GM21786 (cell line): ENCODE measurements at regions not wholly inside any gene's neighbourhood (a gene's known extent, or its start where the extent isn't known, plus 50 kb on each side); places are given as distances from the start of the nearest gene placed in this dataset.
A peak's percentile ranks its signal among the peaks of the same experiment; 100 is the strongest.
"Not testable (repeated sequence)": the region's sequence is repeated elsewhere in the genome, so short reads cannot be mapped to it uniquely, and the experiment has no call there.

Experiments used
- ATAC-seq: cut with Tn5 transposase; IDR thresholded peaks from one replicate; pipeline ENCODE4 v1.9.1; 2021; ENCODE audit not compliant: unreplicated experiment

GRCh38 chrX:128992107-128992971 is 531.0 kb downstream of the SMARCA1 start:
- no peak for ATAC-seq

GRCh38 chrX:128975745-128976144 is 547.5 kb downstream of the SMARCA1 start:
- ATAC-seq, result peak; percentile 74

GRCh38 chrX:128973033-128973432 is 550.3 kb downstream of the SMARCA1 start:
- ATAC-seq, result no peak

- no peak for ATAC-seq
Observed at GRCh38 chrX:128961290-128961689, 562.0 kb downstream of the SMARCA1 start.

- not testable (repeated sequence) for ATAC-seq
Observed at GRCh38 chrX:128954697-128955096, 568.6 kb downstream of the SMARCA1 start.

- no peak for ATAC-seq
Observed at GRCh38 chrX:128931071-128931470, 592.2 kb downstream of the SMARCA1 start.

- no peak for ATAC-seq
Observed at GRCh38 chrX:128929271-128930057, 593.8 kb downstream of the SMARCA1 start.

GRCh38 chrX:128928636-128929035 is 594.7 kb downstream of the SMARCA1 start:
- no peak for ATAC-seq

GRCh38 chrX:128927363-128927762 is 595.9 kb downstream of the SMARCA1 start:
- no peak for ATAC-seq

GRCh38 chrX:128906753-128907152 is 616.5 kb downstream of the SMARCA1 start:
- ATAC-seq, result no peak

GRCh38 chrX:128901018-128901417 is 622.3 kb downstream of the SMARCA1 start:
- ATAC-seq, result no peak

GRCh38 chrX:128897621-128898020 is 625.7 kb downstream of the SMARCA1 start:
- ATAC-seq, result no peak

- no peak for ATAC-seq
Observed at GRCh38 chrX:128891554-128891953, 631.7 kb downstream of the SMARCA1 start.

GRCh38 chrX:128884430-128884829 is 638.9 kb downstream of the SMARCA1 start:
- no peak for ATAC-seq

GRCh38 chrX:128883650-128884049 is 639.6 kb downstream of the SMARCA1 start:
- ATAC-seq, result no peak

- no peak for ATAC-seq
Observed at GRCh38 chrX:128870361-128870760, 652.9 kb downstream of the SMARCA1 start.

GRCh38 chrX:128862557-128862956 is 660.7 kb downstream of the SMARCA1 start:
- no peak for ATAC-seq

- ATAC-seq, result no peak
Observed at GRCh38 chrX:128848374-128848773, 674.9 kb downstream of the SMARCA1 start.

- ATAC-seq, result no peak
Observed at GRCh38 chrX:128846385-128846784, 676.9 kb downstream of the SMARCA1 start.

- ATAC-seq, result no peak
Observed at GRCh38 chrX:128818690-128819089, 704.6 kb downstream of the SMARCA1 start.

- no peak for ATAC-seq
Observed at GRCh38 chrX:128816919-128817318, 706.4 kb downstream of the SMARCA1 start.

GRCh38 chrX:128807367-128807766 is 715.9 kb downstream of the SMARCA1 start:
- no peak for ATAC-seq
